Psoas muscle (tissue), 7 donors: ENCODE measurements at regions not wholly inside any gene's neighbourhood (a gene's known extent, or its start where the extent isn't known, plus 50 kb on each side); places are given as distances from the start of the nearest gene placed in this dataset.

Experiments
- ATAC-seq, 4 donors: fragments of 200-7000 bp; cut with Tn5 transposase; one replicate each; pipeline ENCODE4 v1.9.1; 2020; ENCODE audit warnings: moderate library complexity in 3 of 4, mild to moderate bottlenecking in 2 of 4
- DNase-seq, 2 donors: peaks; one replicate each; pipeline ENCODE4 v3.0.0-alpha.2; 2020
- H3K27ac ChIP-seq: fragments of 200-600 bp; one replicate; pipeline ENCODE4 v1.8.0; 2022
- H3K27me3 ChIP-seq, 3 donors: fragments of 200-600 bp in 1 of 3; one replicate each; pipeline versions ENCODE4 v1.6.1 to v1.8.0; 2013 to 2022; ENCODE audit warnings: low read length in 2 of 3, mild to moderate bottlenecking in 2 of 3, moderate library complexity in 1 of 3; ENCODE audit not compliant: insufficient read depth in 3 of 3
- H3K36me3 ChIP-seq, 2 donors: fragments of 200-600 bp in 1 of 2; one replicate each; pipeline versions ENCODE4 v1.6.1 to v1.8.0; 2013 to 2022; ENCODE audit warnings: low read depth in 1 of 2, mild to moderate bottlenecking in 1 of 2, moderate library complexity in 1 of 2; ENCODE audit not compliant: insufficient read depth in 1 of 2
- H3K4me1 ChIP-seq: fragments of 200-600 bp; one replicate; pipeline ENCODE4 v1.8.0; 2022
- H3K4me3 ChIP-seq: fragments of 200-600 bp; one replicate; pipeline ENCODE4 v1.8.0; 2022; ENCODE audit warnings: mild to moderate bottlenecking
- H3K9me3 ChIP-seq: fragments of 200-600 bp; one replicate; pipeline ENCODE4 v1.8.0; 2022
- WGBS, 3 donors: extraction: QIAGEN DNeasy Blood & Tissue Kit; methylation state at CpG; one replicate each; pipeline versions ENCODE4 v1.1.6 to v1.1.7; 2013; 5-methylcytosine and 5-hydroxymethylcytosine counted together
- intact Hi-C, 2 donors: fragments of 100-400 bp; cut with DNase I; formaldehyde crosslinking; loops; one replicate each; pipeline versions ENCODE4 v1.11.0 to v1.14.2; 2022
- TF ChIP-seq, protein P1 (sequence below): fragments of 200-600 bp; IDR thresholded peaks from one replicate; pipeline ENCODE4 v1.8.0; 2022; ENCODE audit warnings: antibody characterized with exemption
- donor health status: healthy with polysubstance abuse.
- donor health status: DM: no; HTN: no; CAD: no; lungs with moderate emphysema.
- donor health status: Bipolar disorder and iron deficiency.
- donor health status: healthy.
- donor health status: DM: yes; HTN: yes; CAD: no.
- donor health status: DM: no; HTN: no; CAD: no.
- donor health status: DM: yes; HTN: yes; CAD: no.

DNA sequence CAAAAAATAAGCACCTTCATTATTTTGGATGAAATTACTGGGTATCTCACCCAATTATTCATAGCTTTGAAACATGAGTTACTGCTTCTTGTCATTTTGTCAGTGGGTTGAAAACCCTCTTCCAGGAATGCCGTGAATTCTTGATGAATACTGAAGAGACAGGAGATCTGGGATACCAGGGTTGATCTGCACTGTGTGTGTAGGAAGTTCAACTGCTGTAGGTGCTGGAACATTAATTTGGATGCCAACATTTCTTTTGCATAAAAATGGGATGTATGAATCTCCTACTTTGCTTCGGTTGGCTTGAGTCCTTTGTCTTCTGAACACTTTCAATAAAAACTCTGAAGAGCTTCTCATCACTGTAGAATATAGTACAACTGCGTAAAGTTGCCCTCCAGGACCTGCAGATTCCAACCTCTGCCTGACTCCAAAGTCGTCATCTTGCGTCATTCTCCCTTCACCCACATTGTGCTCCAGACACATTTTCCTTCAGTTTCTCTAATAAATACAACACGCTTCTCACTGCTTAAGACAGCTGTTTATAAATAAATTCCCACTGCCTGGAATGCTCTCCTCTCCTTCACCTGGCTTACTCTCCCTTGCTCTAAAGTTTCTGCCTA lies 312.7 kb upstream of the TGFBR2 start:
- Histone ChIP-seq H3K27ac (no peak overlapping the region), H3K4me1 (peaks cover 9% of the 10 kb centered on the region), H3K9me3 (no peaks in the 10 kb centered on the region), H3K36me3 (no peaks in the 10 kb centered on the region), H3K27me3 (no peaks in the 10 kb centered on the region), H3K4me3 (no peak overlapping the region)
- ATAC-seq (no peak), DNase-seq (no peak)
- intact Hi-C loops: loop anchor here in 1 of 2 donors (5.0 kb wide), 1 partner anchor 49 kb away; no protein-coding TSS in a partner anchor
- 81 to 91% (median 82%) methylated on average over 6 of the region's 6 CpGs for WGBS, 3 donors
- TF ChIP-seq, protein P1, sequence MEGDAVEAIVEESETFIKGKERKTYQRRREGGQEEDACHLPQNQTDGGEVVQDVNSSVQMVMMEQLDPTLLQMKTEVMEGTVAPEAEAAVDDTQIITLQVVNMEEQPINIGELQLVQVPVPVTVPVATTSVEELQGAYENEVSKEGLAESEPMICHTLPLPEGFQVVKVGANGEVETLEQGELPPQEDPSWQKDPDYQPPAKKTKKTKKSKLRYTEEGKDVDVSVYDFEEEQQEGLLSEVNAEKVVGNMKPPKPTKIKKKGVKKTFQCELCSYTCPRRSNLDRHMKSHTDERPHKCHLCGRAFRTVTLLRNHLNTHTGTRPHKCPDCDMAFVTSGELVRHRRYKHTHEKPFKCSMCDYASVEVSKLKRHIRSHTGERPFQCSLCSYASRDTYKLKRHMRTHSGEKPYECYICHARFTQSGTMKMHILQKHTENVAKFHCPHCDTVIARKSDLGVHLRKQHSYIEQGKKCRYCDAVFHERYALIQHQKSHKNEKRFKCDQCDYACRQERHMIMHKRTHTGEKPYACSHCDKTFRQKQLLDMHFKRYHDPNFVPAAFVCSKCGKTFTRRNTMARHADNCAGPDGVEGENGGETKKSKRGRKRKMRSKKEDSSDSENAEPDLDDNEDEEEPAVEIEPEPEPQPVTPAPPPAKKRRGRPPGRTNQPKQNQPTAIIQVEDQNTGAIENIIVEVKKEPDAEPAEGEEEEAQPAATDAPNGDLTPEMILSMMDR: no peak

DNA sequence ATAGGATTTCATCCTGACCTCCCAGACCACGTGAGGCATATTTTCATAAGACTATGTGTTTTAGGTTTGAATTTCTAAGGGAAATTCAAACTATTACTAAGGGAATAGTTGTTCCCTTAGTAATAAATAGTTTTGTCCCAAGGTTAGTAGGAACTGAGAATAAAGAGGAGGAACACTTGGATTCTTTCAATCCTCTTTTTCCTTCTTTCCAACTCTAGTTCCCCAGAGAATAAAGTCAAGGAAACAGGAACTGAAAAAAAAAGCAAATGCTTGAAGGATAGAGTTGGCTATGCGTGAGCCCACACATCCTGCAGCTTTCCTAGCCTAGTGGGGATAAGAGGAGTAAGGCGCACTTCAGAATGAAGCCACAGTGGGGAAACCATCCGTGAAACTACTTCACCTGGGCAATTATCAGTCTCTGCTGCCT lies 312.1 kb upstream of the TGFBR2 start:
- intact Hi-C loops: loop anchor here in 1 of 2 donors (5.0 kb wide), 1 partner anchor 48 kb away; no protein-coding TSS in a partner anchor
- DNase-seq (peak in 1 of 2 donors; percentile 31), ATAC-seq (peak in 3 of 4 donors; percentile 13 to 62 (median 50))
- Histone ChIP-seq H3K4me3 (no peak overlapping the region), H3K4me1 (peaks cover 4% of the 10 kb centered on the region), H3K27ac (no peak overlapping the region), H3K9me3 (no peaks in the 10 kb centered on the region), H3K27me3 (no peaks in the 10 kb centered on the region), H3K36me3 (no peaks in the 10 kb centered on the region)
- TF ChIP-seq, protein P1: no peak
- 57 to 68% (median 61%) methylated on average over 4 of the region's 4 CpGs for WGBS, 3 donors

DNA sequence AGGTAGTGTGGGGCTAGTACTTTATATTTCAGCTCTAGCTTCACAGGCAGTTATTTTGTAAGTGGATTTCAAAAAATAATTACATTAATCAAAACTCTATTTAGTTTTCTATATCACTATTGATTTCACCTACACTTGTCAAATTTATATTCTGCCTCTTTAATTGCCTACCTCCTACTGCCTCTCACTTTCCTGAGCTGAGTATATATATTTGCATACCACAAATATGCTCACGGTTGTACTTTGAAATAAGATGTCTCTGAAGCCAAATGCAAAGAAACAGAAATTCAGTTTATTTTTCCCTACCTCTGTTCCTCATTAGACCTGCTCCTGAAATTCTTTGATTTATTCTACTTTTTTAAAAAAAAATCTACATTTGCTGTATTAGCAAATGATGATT lies 309.3 kb upstream of the TGFBR2 start:
- Histone ChIP-seq H3K9me3 (no peaks in the 10 kb centered on the region), H3K27me3 (no peaks in the 10 kb centered on the region), H3K27ac (no peak overlapping the region), H3K4me1 (no peaks in the 10 kb centered on the region), H3K36me3 (no peaks in the 10 kb centered on the region), H3K4me3 (no peak overlapping the region)
- no peak for ATAC-seq
- TF ChIP-seq, protein P1: no peak
- intact Hi-C loops: no loop called here
- no peak for DNase-seq
- WGBS, 3 donors: 68 to 86% (median 73%) methylated on average over 1 of the region's 1 CpG

DNA sequence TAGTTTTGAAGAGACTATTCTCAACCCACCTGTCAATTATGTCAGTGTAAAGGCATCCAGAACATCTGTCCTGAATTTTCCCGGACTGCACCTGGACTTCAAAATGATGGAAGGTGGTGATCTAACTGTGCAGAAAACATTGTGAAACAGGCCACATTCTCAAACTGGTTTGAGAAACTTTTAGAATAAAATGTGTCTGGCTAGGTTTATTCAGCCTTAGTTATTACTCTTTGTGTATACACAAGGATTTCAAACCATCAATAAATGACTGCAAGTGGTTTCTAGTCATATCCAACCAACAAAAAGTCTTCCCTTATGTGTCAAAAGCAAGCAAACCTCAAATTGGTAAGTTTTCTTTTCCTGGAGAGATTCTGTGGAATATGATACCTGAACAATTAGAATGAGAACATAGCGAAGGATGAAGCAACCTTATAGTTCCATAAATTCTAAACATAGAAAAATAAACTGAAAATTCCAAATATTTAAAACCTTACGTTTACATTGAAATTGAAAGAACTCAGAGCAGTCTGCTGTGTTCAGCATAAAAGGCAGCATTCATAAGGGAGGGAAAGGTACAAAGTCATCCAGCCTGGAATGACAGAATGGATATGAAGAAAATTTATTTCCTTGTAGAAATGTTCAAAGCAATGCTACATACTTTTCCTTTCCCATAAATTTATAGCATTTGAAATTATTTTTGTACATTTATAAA lies 306.6 kb upstream of the TGFBR2 start:
- DNase-seq (no peak), ATAC-seq (no peak)
- TF ChIP-seq, protein P1: no peak
- no peak overlapping the region for H3K4me3 ChIP-seq
- no peaks in the 10 kb centered on the region for H3K4me1 ChIP-seq
- H3K9me3 ChIP-seq: no peaks in the 10 kb centered on the region
- intact Hi-C loops: no loop called here
- WGBS, 3 donors: 57 to 77% (median 75%) methylated on average over 3 of the region's 3 CpGs
- H3K27ac ChIP-seq: no peak overlapping the region
- no peaks in the 10 kb centered on the region for H3K27me3 ChIP-seq
- no peaks in the 10 kb centered on the region for H3K36me3 ChIP-seq
